H9 (cell line): ENCODE measurements at regions not wholly inside any gene's neighbourhood (a gene's known extent, or its start where the extent isn't known, plus 50 kb on each side); places are given as distances from the start of the nearest gene placed in this dataset.
A peak's percentile ranks its signal among the peaks of the same experiment; 100 is the strongest.

Experiments used
- DNase-seq: peaks from one replicate; pipeline ENCODE4 v3.0.0-alpha.2; 2017
- H2AFZ ChIP-seq: one replicate; pipeline ENCODE4 v1.6.1; 2013; ENCODE audit warnings: mild to moderate bottlenecking, low read length, control low read depth, moderate library complexity
- H2AK5ac ChIP-seq: 2 replicates; pipeline ENCODE4 v1.6.1; 2013; ENCODE audit warnings: low read length, control low read depth, mixed read lengths; ENCODE audit not compliant: insufficient read length
- H2BK120ac ChIP-seq: one replicate; pipeline ENCODE4 v1.6.1; 2013; ENCODE audit warnings: low read depth, mild to moderate bottlenecking, low read length, control low read depth, inconsistent platforms; ENCODE audit not compliant: poor library complexity, severe bottlenecking
- H2BK12ac ChIP-seq: 2 replicates; pipeline ENCODE4 v1.6.1; 2013; ENCODE audit warnings: low read length, control low read depth, mixed read lengths, low read depth; ENCODE audit not compliant: insufficient read length
- H2BK15ac ChIP-seq: 2 replicates; pipeline ENCODE4 v1.6.1; 2013; ENCODE audit warnings: low read depth, low read length, control low read depth
- H2BK20ac ChIP-seq: one replicate; pipeline ENCODE4 v1.6.1; 2013; ENCODE audit warnings: low read depth, mild to moderate bottlenecking, low read length, control low read depth, inconsistent platforms; ENCODE audit not compliant: poor library complexity, severe bottlenecking
- H2BK5ac ChIP-seq: 2 replicates; pipeline ENCODE4 v1.6.1; 2013; ENCODE audit warnings: low read length, control low read depth, mixed read lengths; ENCODE audit not compliant: insufficient read length
- H3K14ac ChIP-seq: 2 replicates; pipeline ENCODE4 v1.6.1; 2013; ENCODE audit warnings: low read length, control low read depth; ENCODE audit not compliant: insufficient read depth
- H3K18ac ChIP-seq: 2 replicates; pipeline ENCODE4 v1.6.1; 2013; ENCODE audit warnings: low read depth, mild to moderate bottlenecking, mixed read lengths, low read length, control low read depth; ENCODE audit not compliant: insufficient read length
- H3K23ac ChIP-seq: 2 replicates; pipeline ENCODE4 v1.6.1; 2013; ENCODE audit warnings: low read length, control low read depth, mixed read lengths, low read depth; ENCODE audit not compliant: insufficient read length
- H3K23me2 ChIP-seq: 2 replicates; pipeline ENCODE4 v1.6.1; 2013; ENCODE audit warnings: low read depth, mild to moderate bottlenecking, mixed read lengths, low read length, control low read depth; ENCODE audit not compliant: insufficient read length, poor library complexity, severe bottlenecking
- H3K27ac ChIP-seq: 2 replicates; pipeline ENCODE4 v1.5.1; 2013; ENCODE audit warnings: low read length, control low read depth, mixed read lengths, low read depth; ENCODE audit not compliant: insufficient read length
- H3K27me3 ChIP-seq: 2 replicates; pipeline ENCODE4 v1.6.1; 2013; ENCODE audit warnings: low read length, control low read depth, inconsistent platforms; ENCODE audit not compliant: insufficient read depth
- H3K4ac ChIP-seq: 2 replicates; pipeline ENCODE4 v1.6.1; 2013; ENCODE audit warnings: low read depth, mild to moderate bottlenecking, control low read depth, inconsistent platforms, low read length, moderate library complexity
- H3K4me1 ChIP-seq: 2 replicates; pipeline ENCODE4 v1.6.1; 2013; ENCODE audit warnings: low read length, control low read depth, inconsistent platforms; ENCODE audit not compliant: insufficient read depth
- H3K4me2 ChIP-seq: 2 replicates; pipeline ENCODE4 v1.6.1; 2013; ENCODE audit warnings: low read length, control low read depth, mixed read lengths; ENCODE audit not compliant: insufficient read length, insufficient read depth
- H3K56ac ChIP-seq: 2 replicates; pipeline ENCODE4 v1.6.1; 2013; ENCODE audit warnings: low read depth, mild to moderate bottlenecking, mixed read lengths, low read length, control low read depth; ENCODE audit not compliant: insufficient read length
- H3K79me1 ChIP-seq: 2 replicates; pipeline ENCODE4 v1.6.1; 2013; ENCODE audit warnings: low read depth, mild to moderate bottlenecking, moderate library complexity, low read length, control low read depth, inconsistent platforms; ENCODE audit not compliant: insufficient read depth, poor library complexity, severe bottlenecking
- H3K79me2 ChIP-seq: 2 replicates; pipeline ENCODE4 v1.6.1; 2013; ENCODE audit warnings: low read length, control low read depth, inconsistent platforms; ENCODE audit not compliant: insufficient read depth
- H3K9ac ChIP-seq: 2 replicates; pipeline ENCODE4 v1.6.1; 2013; ENCODE audit warnings: low read length, control low read depth, mixed read lengths; ENCODE audit not compliant: insufficient read length; ENCODE audit errors: extremely low read depth
- H3K9me3 ChIP-seq: one replicate; pipeline ENCODE4 v1.6.1; 2013; ENCODE audit warnings: low read depth, low read length, inconsistent platforms; ENCODE audit not compliant: control insufficient read depth
- H3T11ph ChIP-seq: one replicate; pipeline ENCODE4 v1.6.1; 2013; ENCODE audit warnings: mild to moderate bottlenecking, low read length, control low read depth, inconsistent platforms
- H4K20me1 ChIP-seq: one replicate; pipeline ENCODE4 v1.6.1; 2013; ENCODE audit not compliant: control insufficient read depth, insufficient read length, insufficient read depth
- H4K5ac ChIP-seq: 2 replicates; pipeline ENCODE4 v1.6.1; 2013; ENCODE audit warnings: low read depth, mild to moderate bottlenecking, mixed read lengths, low read length, control low read depth; ENCODE audit not compliant: insufficient read length
- H4K8ac ChIP-seq: replicated peaks from 2 replicates; pipeline ENCODE4 v1.6.1; 2013; ENCODE audit warnings: low read length, control low read depth, mixed read lengths, low read depth; ENCODE audit not compliant: insufficient read length
- H4K91ac ChIP-seq: 2 replicates; pipeline ENCODE4 v1.6.1; 2013; ENCODE audit warnings: low read depth, mild to moderate bottlenecking, moderate library complexity, mixed read lengths, low read length, control low read depth; ENCODE audit not compliant: insufficient read length
- H3K27ac Mint-ChIP-seq, 3 experiments: 2 replicates in 2 of 3; 3 replicates in 1 of 3; pipeline ENCODE4 v1.8.0; 2020 to 2021; ENCODE audit warnings: mixed read lengths in 3 of 3, mild to moderate bottlenecking in 1 of 3, moderate library complexity in 1 of 3
- H3K27me3 Mint-ChIP-seq: 2 replicates; pipeline ENCODE4 v1.8.0; 2021; ENCODE audit warnings: low read depth, mild to moderate bottlenecking, moderate library complexity, mixed read lengths
- H3K36me3 Mint-ChIP-seq, 3 experiments: 2 replicates in 2 of 3; 3 replicates in 1 of 3; pipeline ENCODE4 v1.8.0; 2020 to 2021; ENCODE audit warnings: low read depth in 3 of 3, mixed read lengths in 3 of 3; ENCODE audit not compliant: insufficient read depth in 1 of 3
- H3K4me1 Mint-ChIP-seq, 2 experiments: 2 replicates each; pipeline ENCODE4 v1.8.0; 2020; ENCODE audit warnings: mixed read lengths in 2 of 2
- H3K4me3 Mint-ChIP-seq, 2 experiments: 2 replicates in 1 of 2; 3 replicates in 1 of 2; pipeline ENCODE4 v1.8.0; 2020 to 2021; ENCODE audit warnings: mild to moderate bottlenecking in 2 of 2, mixed read lengths in 2 of 2, moderate library complexity in 1 of 2
- H3K9me3 Mint-ChIP-seq, 2 experiments: 2 replicates in 1 of 2; 3 replicates in 1 of 2; pipeline ENCODE4 v1.8.0; 2020; ENCODE audit warnings: mild to moderate bottlenecking in 2 of 2, mixed read lengths in 2 of 2, moderate library complexity in 1 of 2
- TF ChIP-seq, protein P1 (sequence below): fragments of 200-600 bp; sonication (generic); conservative IDR thresholded peaks from 3 replicates; pipeline ENCODE4 v1.8.0; 2021; ENCODE audit warnings: antibody characterized with exemption, mild to moderate bottlenecking

DNA sequence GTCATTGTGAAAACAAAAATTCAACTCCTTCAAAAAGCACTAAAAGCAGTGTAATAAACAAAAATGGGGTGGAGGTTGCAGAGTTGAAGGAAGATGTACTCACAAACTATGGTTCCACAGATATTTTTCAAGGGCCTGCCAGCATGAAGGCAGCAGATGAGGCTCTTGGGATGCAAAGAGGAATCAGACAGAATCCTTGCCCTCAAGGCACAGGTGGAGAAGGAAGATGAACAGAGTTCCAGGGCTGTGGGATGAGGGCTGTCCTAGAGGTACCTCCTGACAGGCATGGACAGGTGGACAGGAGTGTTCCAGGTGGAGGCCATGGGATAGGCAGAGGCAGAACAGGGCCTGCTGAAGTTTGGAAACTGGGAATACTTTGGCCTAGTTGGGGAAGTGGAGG lies 140.5 kb upstream of the ANKH start:
- Histone ChIP-seq H3K4me2 (no peak overlapping the region), H4K8ac (no peak overlapping the region), H3K79me1 (no peaks in the 10 kb centered on the region), H3K23ac (no peak overlapping the region), H4K20me1 (no peaks in the 10 kb centered on the region), H3K23me2 (no peaks in the 10 kb centered on the region), H3K56ac (no peak overlapping the region), H3K18ac (no peak overlapping the region), H3K27me3 (no peaks in the 10 kb centered on the region), H3K4ac (no peak overlapping the region), H3K4me1 (peaks cover 8% of the 10 kb centered on the region; the same call in 1 of the 2 replicates), H3K9me3 (no peaks in the 10 kb centered on the region), H3K14ac (no peak overlapping the region), H2AFZ (no peak overlapping the region), H2AK5ac (no peak overlapping the region), H2BK5ac (no peak overlapping the region), H2BK20ac (no peak overlapping the region), H4K5ac (no peak overlapping the region), H3K9ac (no peak overlapping the region), H3K79me2 (no peaks in the 10 kb centered on the region), H3T11ph (no peak overlapping the region), H4K91ac (no peak overlapping the region), H2BK15ac (no peak overlapping the region), H2BK12ac (no peak overlapping the region), H2BK120ac (no peak overlapping the region), H3K27ac (no peak overlapping the region)
- Mint-ChIP-seq H3K4me1 (peaks cover 11 to 13% of the 10 kb centered on the region in 2 experiments), H3K36me3 (peaks cover 0 to 2% (median under 1%) of the 10 kb centered on the region in 3 experiments; a peak in 3 of 7 replicates), H3K9me3 (peaks cover 1 to 2% of the 10 kb centered on the region in 2 experiments; a peak in 2 of 5 replicates), H3K27me3 (no peaks in the 10 kb centered on the region), H3K27ac (peak overlapping the region in 1 of 3 experiments; percentile 25; a peak in 1 of 7 replicates), H3K4me3 (no peak overlapping the region)
- TF ChIP-seq, protein P1, sequence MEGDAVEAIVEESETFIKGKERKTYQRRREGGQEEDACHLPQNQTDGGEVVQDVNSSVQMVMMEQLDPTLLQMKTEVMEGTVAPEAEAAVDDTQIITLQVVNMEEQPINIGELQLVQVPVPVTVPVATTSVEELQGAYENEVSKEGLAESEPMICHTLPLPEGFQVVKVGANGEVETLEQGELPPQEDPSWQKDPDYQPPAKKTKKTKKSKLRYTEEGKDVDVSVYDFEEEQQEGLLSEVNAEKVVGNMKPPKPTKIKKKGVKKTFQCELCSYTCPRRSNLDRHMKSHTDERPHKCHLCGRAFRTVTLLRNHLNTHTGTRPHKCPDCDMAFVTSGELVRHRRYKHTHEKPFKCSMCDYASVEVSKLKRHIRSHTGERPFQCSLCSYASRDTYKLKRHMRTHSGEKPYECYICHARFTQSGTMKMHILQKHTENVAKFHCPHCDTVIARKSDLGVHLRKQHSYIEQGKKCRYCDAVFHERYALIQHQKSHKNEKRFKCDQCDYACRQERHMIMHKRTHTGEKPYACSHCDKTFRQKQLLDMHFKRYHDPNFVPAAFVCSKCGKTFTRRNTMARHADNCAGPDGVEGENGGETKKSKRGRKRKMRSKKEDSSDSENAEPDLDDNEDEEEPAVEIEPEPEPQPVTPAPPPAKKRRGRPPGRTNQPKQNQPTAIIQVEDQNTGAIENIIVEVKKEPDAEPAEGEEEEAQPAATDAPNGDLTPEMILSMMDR = no peak
- DNase-seq = no peak
